Stomach smooth muscle (tissue), 2 donors: ENCODE measurements at regions not wholly inside any gene's neighbourhood (a gene's known extent, or its start where the extent isn't known, plus 50 kb on each side); places are given as distances from the start of the nearest gene placed in this dataset.

Source experiments
- H3K27ac ChIP-seq: one replicate; pipeline ENCODE4 v1.7.0; 2013; ENCODE audit warnings: mild to moderate bottlenecking, low read length, inconsistent platforms
- H3K27me3 ChIP-seq, 2 donors: one replicate each; pipeline ENCODE4 v1.7.0; 2013; ENCODE audit warnings: low read length in 2 of 2; ENCODE audit not compliant: insufficient read depth in 2 of 2, control insufficient read depth in 1 of 2
- H3K36me3 ChIP-seq, 2 donors: one replicate each; pipeline ENCODE4 v1.7.0; 2013; ENCODE audit warnings: low read length in 2 of 2; ENCODE audit not compliant: control insufficient read depth in 2 of 2, insufficient read depth in 2 of 2
- H3K4me1 ChIP-seq: one replicate; pipeline ENCODE4 v1.7.0; 2013; ENCODE audit warnings: low read length; ENCODE audit not compliant: control insufficient read depth, insufficient read depth
- H3K4me3 ChIP-seq, 2 donors: one replicate each; pipeline ENCODE4 v1.7.0; 2013; ENCODE audit warnings: low read length in 2 of 2
- H3K9ac ChIP-seq, 2 donors: one replicate each; pipeline ENCODE4 v1.7.0; 2013; ENCODE audit warnings: low read length in 2 of 2, mild to moderate bottlenecking in 1 of 2
- H3K9me3 ChIP-seq, 2 donors: one replicate each; pipeline ENCODE4 v1.7.0; 2013; ENCODE audit warnings: low read length in 2 of 2; ENCODE audit not compliant: control insufficient read depth in 2 of 2
- donor health status: healthy.
- donor health status: Pancreatic carcinoma.

DNA sequence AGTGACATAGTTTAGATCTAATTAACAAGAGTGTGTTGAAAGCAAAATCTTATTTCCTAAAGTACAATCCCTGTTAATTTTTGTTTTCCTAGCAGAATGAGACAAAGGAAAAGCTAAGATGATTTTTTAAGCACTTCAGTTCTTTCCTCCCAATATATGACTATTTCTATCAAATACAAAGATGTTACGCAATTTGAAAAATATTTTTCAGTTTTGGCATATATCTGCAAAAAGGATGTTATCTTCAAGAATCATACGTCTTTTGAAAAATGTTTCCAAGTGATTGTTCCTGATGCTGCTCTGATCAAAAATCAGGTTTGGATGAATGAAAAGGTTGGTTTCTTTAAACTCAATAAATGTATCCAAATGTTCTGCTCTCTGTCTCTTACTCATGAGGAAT lies 486.7 kb upstream of the CPEB2 start:
- no peak overlapping the region for H3K4me3 ChIP-seq

DNA sequence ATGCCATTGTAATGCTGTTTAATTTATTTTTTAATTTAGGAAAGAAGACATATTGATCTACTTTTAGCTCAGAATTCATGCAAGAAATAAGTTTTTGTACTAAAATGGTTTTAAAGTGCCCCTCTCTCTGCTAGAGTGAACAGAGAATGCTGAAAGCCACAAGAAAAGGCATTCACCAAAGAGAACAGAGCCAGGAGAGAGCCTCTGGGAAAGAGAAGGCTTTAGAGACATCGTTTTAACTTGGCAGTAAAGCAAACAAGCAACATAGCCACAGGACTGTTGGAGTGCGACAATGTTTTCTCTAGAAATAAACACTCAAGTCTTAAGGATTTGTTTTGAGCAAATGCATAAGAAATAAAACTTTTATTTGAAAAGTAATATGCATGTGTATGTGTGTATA lies 484.1 kb upstream of the CPEB2 start:
- no peak overlapping the region for H3K4me3 ChIP-seq
- H3K4me1 ChIP-seq, result no peaks in the 10 kb centered on the region
- no peaks in the 10 kb centered on the region for H3K27me3 ChIP-seq
- H3K9me3 ChIP-seq, result peaks cover 0 to 2% of the 10 kb centered on the region in 2 donors
- H3K27ac ChIP-seq, result no peak overlapping the region
- H3K9ac ChIP-seq, result no peak overlapping the region
- no peaks in the 10 kb centered on the region for H3K36me3 ChIP-seq

More for the DNA sequence above, 486.7 kb upstream of the CPEB2 start:
- Histone ChIP-seq H3K36me3 (no peaks in the 10 kb centered on the region), H3K27ac (no peak overlapping the region), H3K4me1 (no peaks in the 10 kb centered on the region), H3K27me3 (no peaks in the 10 kb centered on the region), H3K9me3 (no peaks in the 10 kb centered on the region), H3K9ac (no peak overlapping the region)

- Histone ChIP-seq H3K36me3 (no peaks in the 10 kb centered on the region), H3K27ac (no peak overlapping the region)
These were observed 482.1 kb upstream of the CPEB2 start for GRCh38 chr4:14520171-14520570.

GRCh38 chr4:14524276-14524675 lies 478.0 kb upstream of the CPEB2 start:
- Histone ChIP-seq H3K9me3 (peaks cover 0 to 2% of the 10 kb centered on the region in 2 donors), H3K9ac (no peak overlapping the region), H3K27ac (no peak overlapping the region), H3K36me3 (no peaks in the 10 kb centered on the region), H3K4me1 (no peaks in the 10 kb centered on the region), H3K27me3 (no peaks in the 10 kb centered on the region), H3K4me3 (no peak overlapping the region)

More at GRCh38 chr4:14520171-14520570, 482.1 kb upstream of the CPEB2 start:
- Histone ChIP-seq H3K9ac (no peak overlapping the region), H3K27me3 (no peaks in the 10 kb centered on the region), H3K9me3 (peaks cover 0 to 2% of the 10 kb centered on the region in 2 donors), H3K4me1 (no peaks in the 10 kb centered on the region), H3K4me3 (no peak overlapping the region)

- Histone ChIP-seq H3K9me3 (no peaks in the 10 kb centered on the region), H3K4me1 (no peaks in the 10 kb centered on the region), H3K27me3 (no peaks in the 10 kb centered on the region), H3K27ac (no peak overlapping the region), H3K4me3 (no peak overlapping the region), H3K36me3 (no peaks in the 10 kb centered on the region), H3K9ac (no peak overlapping the region)
These were observed 473.4 kb upstream of the CPEB2 start for GRCh38 chr4:14528918-14529317.

- no peak overlapping the region for H3K27ac ChIP-seq
- H3K9me3 ChIP-seq, result no peaks in the 10 kb centered on the region
- H3K36me3 ChIP-seq, result no peaks in the 10 kb centered on the region
- H3K27me3 ChIP-seq, result no peaks in the 10 kb centered on the region
- H3K9ac ChIP-seq, result no peak overlapping the region
- H3K4me1 ChIP-seq, result no peaks in the 10 kb centered on the region
- H3K4me3 ChIP-seq, result no peak overlapping the region
These were observed 472.6 kb upstream of the CPEB2 start for GRCh38 chr4:14529653-14530052.

- Histone ChIP-seq H3K27ac (no peak overlapping the region), H3K9me3 (no peaks in the 10 kb centered on the region), H3K36me3 (no peaks in the 10 kb centered on the region), H3K27me3 (no peaks in the 10 kb centered on the region), H3K4me3 (no peak overlapping the region), H3K9ac (no peak overlapping the region), H3K4me1 (no peaks in the 10 kb centered on the region)
These were observed 469.8 kb upstream of the CPEB2 start for GRCh38 chr4:14532436-14532835.

DNA sequence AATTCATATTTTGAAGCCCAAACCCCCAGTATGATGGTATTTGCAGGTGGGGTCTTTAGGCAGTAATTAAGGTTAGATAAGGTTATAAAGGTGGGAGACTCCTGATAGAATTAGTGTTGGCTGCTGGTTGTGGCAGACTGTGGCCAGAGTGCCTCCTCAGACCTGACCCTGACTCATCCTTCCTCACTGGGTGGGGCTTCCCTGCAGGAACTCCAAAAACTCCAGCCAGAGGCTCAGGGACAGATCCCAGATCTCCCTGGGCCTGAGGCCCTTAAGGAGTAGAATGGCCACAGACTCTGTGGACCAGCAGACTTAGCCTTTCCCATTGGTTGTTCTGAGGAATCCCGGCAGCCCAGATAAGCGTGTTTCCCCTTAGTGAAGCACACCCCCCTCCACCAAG lies 463.0 kb upstream of the CPEB2 start:
- H3K4me1 ChIP-seq, result no peaks in the 10 kb centered on the region
- no peak overlapping the region for H3K4me3 ChIP-seq
- no peaks in the 10 kb centered on the region for H3K27me3 ChIP-seq
- no peaks in the 10 kb centered on the region for H3K9me3 ChIP-seq
- H3K27ac ChIP-seq, result no peak overlapping the region
- no peak overlapping the region for H3K9ac ChIP-seq
- no peaks in the 10 kb centered on the region for H3K36me3 ChIP-seq

GRCh38 chr4:14545163-14545562 lies 457.1 kb upstream of the CPEB2 start:
- Histone ChIP-seq H3K9ac (no peak overlapping the region), H3K36me3 (no peaks in the 10 kb centered on the region), H3K4me3 (no peak overlapping the region), H3K27me3 (no peaks in the 10 kb centered on the region), H3K27ac (no peak overlapping the region), H3K9me3 (no peaks in the 10 kb centered on the region), H3K4me1 (no peaks in the 10 kb centered on the region)

GRCh38 chr4:14545807-14546206 lies 456.5 kb upstream of the CPEB2 start:
- Histone ChIP-seq H3K4me3 (no peak overlapping the region), H3K36me3 (no peaks in the 10 kb centered on the region), H3K27me3 (no peaks in the 10 kb centered on the region)

GRCh38 chr4:14552119-14552518 lies 450.2 kb upstream of the CPEB2 start:
- Histone ChIP-seq H3K27me3 (no peaks in the 10 kb centered on the region), H3K4me1 (no peaks in the 10 kb centered on the region), H3K9me3 (peaks cover 0 to 3% of the 10 kb centered on the region in 2 donors), H3K27ac (no peak overlapping the region), H3K36me3 (no peaks in the 10 kb centered on the region), H3K4me3 (no peak overlapping the region), H3K9ac (no peak overlapping the region)

More at GRCh38 chr4:14545807-14546206, 456.5 kb upstream of the CPEB2 start:
- Histone ChIP-seq H3K4me1 (no peaks in the 10 kb centered on the region), H3K27ac (no peak overlapping the region), H3K9ac (no peak overlapping the region), H3K9me3 (no peaks in the 10 kb centered on the region)
